ENCODE measurements at regions not wholly inside any gene's neighbourhood (a gene's known extent, or its start where the extent isn't known, plus 50 kb on each side); places are given as distances from the start of the nearest gene placed in this dataset.

GRCh38 chr2:147648471-147648870 lies 196.4 kb upstream of the ACVR2A start:
- intact Hi-C loops (cut with micrococcal nuclease): no loop called here
- ChIA-PET CTCF (no interaction called here), POLR2A (no interaction called here), RAD21 (ENCODE audit: low non-redundant PET in 1 of 2, low total read pairs in 2 of 2, uncharacterized antibody in 2 of 2, unreplicated experiment in 2 of 2) (no interaction called here)
- Histone ChIP-seq H3K4me1 (ENCODE audit: control insufficient read depth in 1 of 2, insufficient read depth in 2 of 2, low read length in 2 of 2) (no peaks in the 10 kb centered on the region), H4K20me1 (ENCODE audit: insufficient read depth) (no peaks in the 10 kb centered on the region), H2AFZ (ENCODE audit: low read depth, low read length, poor library complexity, severe bottlenecking) (no peak overlapping the region), H3K36me3 (ENCODE audit: control insufficient read depth in 1 of 2, insufficient read depth in 2 of 2, low read length in 2 of 2) (no peaks in the 10 kb centered on the region), H3K9ac (ENCODE audit: low read length) (no peak overlapping the region), H3K9me3 (ENCODE audit: control insufficient read depth in 1 of 2, insufficient read depth in 1 of 2, low read depth in 1 of 2, low read length in 2 of 2) (no peaks in the 10 kb centered on the region), H3K27ac (ENCODE audit: low read depth, low read length) (no peak overlapping the region), H3K79me2 (ENCODE audit: insufficient read depth, low read length) (no peaks in the 10 kb centered on the region), H3K9me2 (ENCODE audit: insufficient read depth) (no peaks in the 10 kb centered on the region), H3K4me3 (replicated peaks in 1 of 2; ENCODE audit: low read depth in 1 of 2, low read length in 2 of 2) (no peak overlapping the region), H3K27me3 (ENCODE audit: insufficient read depth, low read length) (no peaks in the 10 kb centered on the region), H3K4me2 (ENCODE audit: low read length) (no peak overlapping the region)
- DNase-seq (ENCODE audit: low read depth, low spot score) (no peak), ATAC-seq (no peak)
- BruUV-seq (replicated peaks): no TSS peak
- no peak for TF ChIP-seq MAX (IDR thresholded peaks at IDR 0.05)
- TF ChIP-seq ELF1 (IDR thresholded peaks at IDR 0.05; ENCODE audit: borderline replicate concordance, low read depth): no peak
- no peak for TF ChIP-seq FOSL1 (IDR thresholded peaks at IDR 0.05; ENCODE audit: low read depth)
- no peak for TF ChIP-seq EGR1 (IDR thresholded peaks at IDR 0.05; ENCODE audit: low read depth)

GRCh38 chr2:147647816-147648215 lies 197.0 kb upstream of the ACVR2A start:
- no peaks in the 10 kb centered on the region for H3K27me3 ChIP-seq (ENCODE audit: insufficient read depth, low read length)
- no peaks in the 10 kb centered on the region for H4K20me1 ChIP-seq (ENCODE audit: insufficient read depth)
- H3K4me1 ChIP-seq (ENCODE audit: control insufficient read depth in 1 of 2, insufficient read depth in 2 of 2, low read length in 2 of 2): no peaks in the 10 kb centered on the region
- no peak for TF ChIP-seq POLR2A (IDR thresholded peaks at IDR 0.05; ENCODE audit: borderline replicate concordance, extremely low read depth, insufficient read depth, insufficient read length)
- no peak for TF ChIP-seq ZFX (IDR thresholded peaks at IDR 0.05)
- no peak for TF ChIP-seq REST (IDR thresholded peaks at IDR 0.05; ENCODE audit: low read depth)
- TF ChIP-seq SIN3A (IDR thresholded peaks at IDR 0.05; ENCODE audit: low read depth): no peak
- TF ChIP-seq SRF (IDR thresholded peaks at IDR 0.05; ENCODE audit: low read depth): no peak
- TF ChIP-seq ELF1 (IDR thresholded peaks at IDR 0.05; ENCODE audit: borderline replicate concordance, low read depth): no peak
- no peak for TF ChIP-seq POLR2AphosphoS5 (IDR thresholded peaks at IDR 0.05; ENCODE audit: low read depth, low read length)
- no peak for TF ChIP-seq EGR1 (IDR thresholded peaks at IDR 0.05; ENCODE audit: low read depth)
- TF ChIP-seq TCF7L2 (IDR thresholded peaks at IDR 0.05; ENCODE audit: borderline replicate concordance, extremely low read depth, insufficient read depth, insufficient read length): no peak
- ATAC-seq (no peak), DNase-seq (ENCODE audit: low read depth, low spot score) (no peak)
- H2AFZ ChIP-seq (ENCODE audit: low read depth, low read length, poor library complexity, severe bottlenecking): no peak overlapping the region
- H3K4me2 ChIP-seq (ENCODE audit: low read length): no peak overlapping the region
- H3K9me2 ChIP-seq (ENCODE audit: insufficient read depth): no peaks in the 10 kb centered on the region
- CTCF ChIA-PET: no interaction called here
- BruUV-seq (replicated peaks): no TSS peak
- H3K27ac ChIP-seq (ENCODE audit: low read depth, low read length): no peak overlapping the region
- no peak overlapping the region for H3K4me3 ChIP-seq (replicated peaks in 1 of 2; ENCODE audit: low read depth in 1 of 2, low read length in 2 of 2)
- RAD21 ChIA-PET (ENCODE audit: low non-redundant PET in 1 of 2, low total read pairs in 2 of 2, uncharacterized antibody in 2 of 2, unreplicated experiment in 2 of 2): no interaction called here
- H3K9ac ChIP-seq (ENCODE audit: low read length): no peak overlapping the region
- no peaks in the 10 kb centered on the region for H3K9me3 ChIP-seq (ENCODE audit: control insufficient read depth in 1 of 2, insufficient read depth in 1 of 2, low read depth in 1 of 2, low read length in 2 of 2)
- POLR2A ChIA-PET: no interaction called here
- intact Hi-C loops (cut with micrococcal nuclease): no loop called here
- no peaks in the 10 kb centered on the region for H3K36me3 ChIP-seq (ENCODE audit: control insufficient read depth in 1 of 2, insufficient read depth in 2 of 2, low read length in 2 of 2)
- H3K79me2 ChIP-seq (ENCODE audit: insufficient read depth, low read length): no peaks in the 10 kb centered on the region
